Ishikawa (cell line): ENCODE measurements at regions not wholly inside any gene's neighbourhood (a gene's known extent, or its start where the extent isn't known, plus 50 kb on each side); places are given as distances from the start of the nearest gene placed in this dataset.

Experiments used
- CEBPB ChIP-seq: IDR thresholded peaks from 2 replicates; pipeline ENCODE4 v1.6.1; 2012
- CREB1 ChIP-seq: IDR thresholded peaks from 2 replicates; pipeline ENCODE4 v1.6.1; 2012; ENCODE audit warnings: low read depth
- EP300 ChIP-seq: IDR thresholded peaks from 2 replicates; pipeline ENCODE4 v1.6.1; 2012; ENCODE audit warnings: borderline replicate concordance
- FOXM1 ChIP-seq: IDR thresholded peaks from 2 replicates; pipeline ENCODE4 v1.6.1; 2012; ENCODE audit warnings: low read depth, borderline replicate concordance
- TAF1 ChIP-seq: IDR thresholded peaks from 2 replicates; pipeline ENCODE4 v1.6.1; 2012; ENCODE audit warnings: low read depth, mild to moderate bottlenecking
- TF ChIP-seq, protein P1 (sequence below): IDR thresholded peaks from 2 replicates; pipeline ENCODE4 v1.6.1; 2012; ENCODE audit warnings: low read depth, mild to moderate bottlenecking
- TF ChIP-seq, protein P2 (sequence below): IDR thresholded peaks from 2 replicates; pipeline ENCODE4 v1.6.1; 2012

DNA sequence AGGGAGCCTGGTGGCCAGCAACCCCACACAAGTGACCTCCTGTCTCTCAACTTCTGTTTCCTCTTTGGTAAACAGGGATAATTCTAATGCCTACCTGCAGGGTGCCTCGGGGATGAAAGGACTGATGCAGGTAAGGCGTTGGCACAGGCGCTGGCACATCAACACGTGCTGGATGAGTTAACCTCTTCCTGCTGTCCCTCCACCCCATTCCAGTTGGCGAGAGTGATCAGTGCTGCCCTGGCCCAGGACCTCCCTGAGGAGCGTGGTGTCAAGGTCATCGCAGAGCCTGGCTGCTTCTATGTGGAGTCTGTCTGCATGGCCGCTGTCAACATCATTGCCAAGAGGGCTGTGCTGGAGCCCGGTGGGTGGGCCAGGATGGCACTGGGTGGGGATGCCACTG lies 69.1 kb upstream of the TINAGL1 start:
- TF ChIP-seq, protein P1, sequence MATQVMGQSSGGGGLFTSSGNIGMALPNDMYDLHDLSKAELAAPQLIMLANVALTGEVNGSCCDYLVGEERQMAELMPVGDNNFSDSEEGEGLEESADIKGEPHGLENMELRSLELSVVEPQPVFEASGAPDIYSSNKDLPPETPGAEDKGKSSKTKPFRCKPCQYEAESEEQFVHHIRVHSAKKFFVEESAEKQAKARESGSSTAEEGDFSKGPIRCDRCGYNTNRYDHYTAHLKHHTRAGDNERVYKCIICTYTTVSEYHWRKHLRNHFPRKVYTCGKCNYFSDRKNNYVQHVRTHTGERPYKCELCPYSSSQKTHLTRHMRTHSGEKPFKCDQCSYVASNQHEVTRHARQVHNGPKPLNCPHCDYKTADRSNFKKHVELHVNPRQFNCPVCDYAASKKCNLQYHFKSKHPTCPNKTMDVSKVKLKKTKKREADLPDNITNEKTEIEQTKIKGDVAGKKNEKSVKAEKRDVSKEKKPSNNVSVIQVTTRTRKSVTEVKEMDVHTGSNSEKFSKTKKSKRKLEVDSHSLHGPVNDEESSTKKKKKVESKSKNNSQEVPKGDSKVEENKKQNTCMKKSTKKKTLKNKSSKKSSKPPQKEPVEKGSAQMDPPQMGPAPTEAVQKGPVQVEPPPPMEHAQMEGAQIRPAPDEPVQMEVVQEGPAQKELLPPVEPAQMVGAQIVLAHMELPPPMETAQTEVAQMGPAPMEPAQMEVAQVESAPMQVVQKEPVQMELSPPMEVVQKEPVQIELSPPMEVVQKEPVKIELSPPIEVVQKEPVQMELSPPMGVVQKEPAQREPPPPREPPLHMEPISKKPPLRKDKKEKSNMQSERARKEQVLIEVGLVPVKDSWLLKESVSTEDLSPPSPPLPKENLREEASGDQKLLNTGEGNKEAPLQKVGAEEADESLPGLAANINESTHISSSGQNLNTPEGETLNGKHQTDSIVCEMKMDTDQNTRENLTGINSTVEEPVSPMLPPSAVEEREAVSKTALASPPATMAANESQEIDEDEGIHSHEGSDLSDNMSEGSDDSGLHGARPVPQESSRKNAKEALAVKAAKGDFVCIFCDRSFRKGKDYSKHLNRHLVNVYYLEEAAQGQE, result no peak
- TF ChIP-seq FOXM1 (no peak), CEBPB (no peak), CREB1 (no peak), TAF1 (no peak), EP300 (no peak)
- TF ChIP-seq, protein P2, sequence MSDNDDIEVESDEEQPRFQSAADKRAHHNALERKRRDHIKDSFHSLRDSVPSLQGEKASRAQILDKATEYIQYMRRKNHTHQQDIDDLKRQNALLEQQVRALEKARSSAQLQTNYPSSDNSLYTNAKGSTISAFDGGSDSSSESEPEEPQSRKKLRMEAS, result no peak
